Activated gamma-delta T cell (primary cell): ENCODE measurements at regions not wholly inside any gene's neighbourhood (a gene's known extent, or its start where the extent isn't known, plus 50 kb on each side); places are given as distances from the start of the nearest gene placed in this dataset.

Experiments used
- DNase-seq: peaks from one replicate; lab custom pipeline; 2025; lab: John Stamatoyannopoulos, UW

- no peak for DNase-seq
Observed at GRCh38 chr9:29697011-29697410, 2123.7 kb upstream of the C9orf72 start.

GRCh38 chr9:29701559-29701958 lies 2128.3 kb upstream of the C9orf72 start:
- no peak for DNase-seq

GRCh38 chr9:29701971-29702370 lies 2128.7 kb upstream of the C9orf72 start:
- DNase-seq: no peak

- no peak for DNase-seq
Observed at GRCh38 chr9:29714860-29715259, 2141.6 kb upstream of the C9orf72 start.

GRCh38 chr9:29717631-29718030 lies 2144.3 kb upstream of the C9orf72 start:
- no peak for DNase-seq

GRCh38 chr9:29730163-29730562 lies 2156.9 kb upstream of the C9orf72 start:
- no peak for DNase-seq

- no peak for DNase-seq
Observed at GRCh38 chr9:29740518-29740917, 2167.2 kb upstream of the C9orf72 start.

GRCh38 chr9:29741169-29741568 lies 2167.9 kb upstream of the C9orf72 start:
- no peak for DNase-seq

GRCh38 chr9:29750062-29750461 lies 2176.8 kb upstream of the C9orf72 start:
- no peak for DNase-seq

GRCh38 chr9:29751226-29751625 lies 2177.9 kb upstream of the C9orf72 start:
- DNase-seq: no peak

- DNase-seq: no peak
Observed at GRCh38 chr9:29753638-29754037, 2180.4 kb upstream of the C9orf72 start.

GRCh38 chr9:29769019-29769418 lies 2195.7 kb upstream of the C9orf72 start:
- DNase-seq: no peak

GRCh38 chr9:29773676-29774075 lies 2200.4 kb upstream of the C9orf72 start:
- no peak for DNase-seq

- DNase-seq: no peak
Observed at GRCh38 chr9:29775491-29775890, 2202.2 kb upstream of the C9orf72 start.

GRCh38 chr9:29778281-29778849 lies 2205.1 kb upstream of the C9orf72 start:
- DNase-seq: no peak

GRCh38 chr9:29793970-29794369 lies 2220.7 kb upstream of the C9orf72 start:
- DNase-seq: no peak

- no peak for DNase-seq
Observed at GRCh38 chr9:29796291-29796952, 2223.1 kb upstream of the C9orf72 start.

GRCh38 chr9:29798599-29798998 lies 2225.3 kb upstream of the C9orf72 start:
- no peak for DNase-seq

- no peak for DNase-seq
Observed at GRCh38 chr9:29799227-29799626, 2225.9 kb upstream of the C9orf72 start.

GRCh38 chr9:29800821-29801220 lies 2227.5 kb upstream of the C9orf72 start:
- DNase-seq: no peak

- no peak for DNase-seq
Observed at GRCh38 chr9:29802454-29802853, 2229.2 kb upstream of the C9orf72 start.

- DNase-seq: no peak
Observed at GRCh38 chr9:29806937-29807618, 2233.8 kb upstream of the C9orf72 start.

- no peak for DNase-seq
Observed at GRCh38 chr9:29816954-29817703, 2243.8 kb upstream of the C9orf72 start.
